GM12892 (cell line): ENCODE measurements at regions not wholly inside any gene's neighbourhood (a gene's known extent, or its start where the extent isn't known, plus 50 kb on each side); places are given as distances from the start of the nearest gene placed in this dataset.

ENCODE experiments used
- POLR2A ChIP-seq: IDR thresholded peaks from 2 replicates; pipeline ENCODE4 v1.6.1; 2011; ENCODE audit warnings: low read depth, low read length, control low read depth
- POLR2AphosphoS5 ChIP-seq: IDR thresholded peaks from 2 replicates; pipeline ENCODE4 v1.6.1; 2011; ENCODE audit warnings: low read depth, low read length, control low read depth
- TAF1 ChIP-seq: IDR thresholded peaks from 2 replicates; pipeline ENCODE4 v1.6.1; 2011; ENCODE audit warnings: low read depth, mild to moderate bottlenecking, control low read depth, low read length, borderline replicate concordance

GRCh38 chr2:215718436-215718835 lies 282.6 kb upstream of the FN1 start:
- no peak for TF ChIP-seq POLR2A
- no peak for TF ChIP-seq POLR2AphosphoS5
- TF ChIP-seq TAF1 = no peak
